ENCODE measurements at regions not wholly inside any gene's neighbourhood (a gene's known extent, or its start where the extent isn't known, plus 50 kb on each side); places are given as distances from the start of the nearest gene placed in this dataset.

DNA sequence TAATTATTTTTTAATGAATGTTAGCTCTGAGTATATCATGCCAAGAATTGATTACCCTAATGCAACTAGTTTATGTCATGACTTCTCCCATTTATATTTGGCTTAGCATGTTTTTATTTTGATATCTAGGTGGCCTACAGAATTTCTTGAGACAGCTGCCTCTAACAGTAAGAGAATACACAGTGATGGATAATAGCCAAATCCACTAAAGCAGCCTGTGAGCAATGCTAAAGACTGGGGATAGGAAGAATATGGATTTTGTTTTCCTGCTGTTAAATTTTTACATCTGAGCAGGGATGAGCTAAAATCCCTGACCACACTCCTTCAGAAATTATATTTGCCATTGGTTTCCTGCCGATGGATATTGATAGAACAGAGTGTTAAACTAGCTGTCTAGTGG, 149.3 kb upstream of the TGFBR2 start:
- TF ChIP-seq, protein P1, sequence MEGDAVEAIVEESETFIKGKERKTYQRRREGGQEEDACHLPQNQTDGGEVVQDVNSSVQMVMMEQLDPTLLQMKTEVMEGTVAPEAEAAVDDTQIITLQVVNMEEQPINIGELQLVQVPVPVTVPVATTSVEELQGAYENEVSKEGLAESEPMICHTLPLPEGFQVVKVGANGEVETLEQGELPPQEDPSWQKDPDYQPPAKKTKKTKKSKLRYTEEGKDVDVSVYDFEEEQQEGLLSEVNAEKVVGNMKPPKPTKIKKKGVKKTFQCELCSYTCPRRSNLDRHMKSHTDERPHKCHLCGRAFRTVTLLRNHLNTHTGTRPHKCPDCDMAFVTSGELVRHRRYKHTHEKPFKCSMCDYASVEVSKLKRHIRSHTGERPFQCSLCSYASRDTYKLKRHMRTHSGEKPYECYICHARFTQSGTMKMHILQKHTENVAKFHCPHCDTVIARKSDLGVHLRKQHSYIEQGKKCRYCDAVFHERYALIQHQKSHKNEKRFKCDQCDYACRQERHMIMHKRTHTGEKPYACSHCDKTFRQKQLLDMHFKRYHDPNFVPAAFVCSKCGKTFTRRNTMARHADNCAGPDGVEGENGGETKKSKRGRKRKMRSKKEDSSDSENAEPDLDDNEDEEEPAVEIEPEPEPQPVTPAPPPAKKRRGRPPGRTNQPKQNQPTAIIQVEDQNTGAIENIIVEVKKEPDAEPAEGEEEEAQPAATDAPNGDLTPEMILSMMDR (IDR thresholded peaks at IDR 0.05), result no peak
- no peak for TF ChIP-seq POLR2A (IDR thresholded peaks at IDR 0.05)
